SK-N-SH (cell line): ENCODE measurements at regions not wholly inside any gene's neighbourhood (a gene's known extent, or its start where the extent isn't known, plus 50 kb on each side); places are given as distances from the start of the nearest gene placed in this dataset.

Experiments used
- CTCF ChIP-seq: fragments of 200-600 bp; sonication (generic); IDR thresholded peaks from 2 replicates; pipeline ENCODE4 v1.6.1; 2017; ENCODE audit warnings: antibody characterized with exemption, mild to moderate bottlenecking, moderate library complexity
- JUND ChIP-seq: IDR thresholded peaks from 2 replicates; pipeline ENCODE4 v1.4.0; 2012
- PBX3 ChIP-seq: IDR thresholded peaks from 2 replicates; pipeline ENCODE4; 2012

GRCh38 chr10:21405981-21406380 is 119.5 kb downstream of the SKIDA1 start:
- TF ChIP-seq CTCF (no peak), JUND (no peak), PBX3 (no peak)
